Adipocyte (in vitro differentiated cells): ENCODE measurements at regions not wholly inside any gene's neighbourhood (a gene's known extent, or its start where the extent isn't known, plus 50 kb on each side); places are given as distances from the start of the nearest gene placed in this dataset.

Experiments
- DNase-seq: peaks from one replicate; pipeline ENCODE4 v3.0.0-alpha.2; 2015; ENCODE audit warnings: low read depth
- H3K27me3 ChIP-seq: replicated peaks from 2 replicates; pipeline ENCODE4 v1.7.0; 2013; ENCODE audit warnings: mild to moderate bottlenecking, low read length, moderate library complexity; ENCODE audit not compliant: control insufficient read depth, insufficient read depth
- H3K36me3 ChIP-seq: 2 replicates; pipeline ENCODE4 v1.7.0; 2013; ENCODE audit warnings: low read length, mild to moderate bottlenecking, moderate library complexity; ENCODE audit not compliant: control insufficient read depth, insufficient read depth, severe bottlenecking
- H3K4me1 ChIP-seq: 2 replicates; pipeline ENCODE4 v1.7.0; 2013; ENCODE audit warnings: mild to moderate bottlenecking, low read length, moderate library complexity; ENCODE audit not compliant: control insufficient read depth, insufficient read depth
- H3K4me3 ChIP-seq: 2 replicates; pipeline ENCODE4 v1.7.0; 2013; ENCODE audit warnings: mild to moderate bottlenecking, low read length, moderate library complexity
- H3K9ac ChIP-seq: 2 replicates; pipeline ENCODE4 v1.7.0; 2013; ENCODE audit warnings: mild to moderate bottlenecking, low read length, moderate library complexity
- H3K9me3 ChIP-seq: 2 replicates; pipeline ENCODE4 v1.7.0; 2013; ENCODE audit warnings: mild to moderate bottlenecking, low read length, moderate library complexity; ENCODE audit not compliant: control insufficient read depth

GRCh38 chr6:105474234-105474633 lies 71.4 kb upstream of the PREP start:
- Histone ChIP-seq H3K9me3 (peaks cover 11% of the 10 kb centered on the region), H3K4me1 (peaks cover 4% of the 10 kb centered on the region), H3K36me3 (no peaks in the 10 kb centered on the region), H3K9ac (no peak overlapping the region), H3K4me3 (no peak overlapping the region), H3K27me3 (no peaks in the 10 kb centered on the region)
- DNase-seq, result peak; percentile 33

- no peak for DNase-seq
- Histone ChIP-seq H3K4me1 (peaks cover 4% of the 10 kb centered on the region), H3K9me3 (peaks cover 11% of the 10 kb centered on the region), H3K4me3 (no peak overlapping the region), H3K27me3 (no peaks in the 10 kb centered on the region), H3K9ac (no peak overlapping the region), H3K36me3 (no peaks in the 10 kb centered on the region)
Observed at GRCh38 chr6:105469946-105470345, 67.1 kb upstream of the PREP start.

- H3K9ac ChIP-seq, result no peak overlapping the region
- H3K4me3 ChIP-seq, result no peak overlapping the region
- DNase-seq, result no peak
- H3K36me3 ChIP-seq, result no peaks in the 10 kb centered on the region
- no peaks in the 10 kb centered on the region for H3K4me1 ChIP-seq
- H3K9me3 ChIP-seq, result peaks cover 11% of the 10 kb centered on the region
- no peaks in the 10 kb centered on the region for H3K27me3 ChIP-seq
Observed at GRCh38 chr6:105468850-105469249, 66.0 kb upstream of the PREP start.

- Histone ChIP-seq H3K4me1 (no peaks in the 10 kb centered on the region), H3K27me3 (no peaks in the 10 kb centered on the region), H3K4me3 (no peak overlapping the region), H3K9ac (no peak overlapping the region), H3K36me3 (no peaks in the 10 kb centered on the region), H3K9me3 (peaks cover 7% of the 10 kb centered on the region)
- no peak for DNase-seq
Observed at GRCh38 chr6:105460860-105461259, 58.0 kb upstream of the PREP start.

- Histone ChIP-seq H3K9ac (no peak overlapping the region), H3K4me1 (no peaks in the 10 kb centered on the region), H3K36me3 (no peaks in the 10 kb centered on the region), H3K4me3 (no peak overlapping the region), H3K9me3 (no peaks in the 10 kb centered on the region), H3K27me3 (no peaks in the 10 kb centered on the region)
- peak; percentile 7 for DNase-seq
Observed at GRCh38 chr6:105459864-105460263, 57.0 kb upstream of the PREP start.

GRCh38 chr6:105459049-105459448 lies 56.2 kb upstream of the PREP start:
- H3K9me3 ChIP-seq, result no peaks in the 10 kb centered on the region
- no peak overlapping the region for H3K4me3 ChIP-seq
- no peaks in the 10 kb centered on the region for H3K4me1 ChIP-seq
- H3K27me3 ChIP-seq, result no peaks in the 10 kb centered on the region
- no peak for DNase-seq
- no peaks in the 10 kb centered on the region for H3K36me3 ChIP-seq
- no peak overlapping the region for H3K9ac ChIP-seq

- Histone ChIP-seq H3K9ac (no peak overlapping the region), H3K9me3 (no peaks in the 10 kb centered on the region), H3K4me1 (no peaks in the 10 kb centered on the region), H3K4me3 (no peak overlapping the region), H3K27me3 (no peaks in the 10 kb centered on the region), H3K36me3 (no peaks in the 10 kb centered on the region)
- no peak for DNase-seq
Observed at GRCh38 chr6:105458551-105458950, 55.7 kb upstream of the PREP start.

GRCh38 chr6:105458084-105458483 lies 55.2 kb upstream of the PREP start:
- H3K4me1 ChIP-seq, result no peaks in the 10 kb centered on the region

GRCh38 chr6:105453968-105454367 lies 51.1 kb upstream of the PREP start:
- no peak overlapping the region for H3K4me3 ChIP-seq
- H3K9ac ChIP-seq, result no peak overlapping the region
- H3K27me3 ChIP-seq, result no peaks in the 10 kb centered on the region
- H3K4me1 ChIP-seq, result no peaks in the 10 kb centered on the region
- no peaks in the 10 kb centered on the region for H3K9me3 ChIP-seq
- peak; percentile 5 for DNase-seq
- no peaks in the 10 kb centered on the region for H3K36me3 ChIP-seq

More at GRCh38 chr6:105458084-105458483, 55.2 kb upstream of the PREP start:
- no peaks in the 10 kb centered on the region for H3K27me3 ChIP-seq
- no peak overlapping the region for H3K9ac ChIP-seq
- no peaks in the 10 kb centered on the region for H3K9me3 ChIP-seq
- no peaks in the 10 kb centered on the region for H3K36me3 ChIP-seq
- no peak overlapping the region for H3K4me3 ChIP-seq
- no peak for DNase-seq

GRCh38 chr6:105452924-105453756 lies 50.3 kb upstream of the PREP start:
- Histone ChIP-seq H3K9ac (no peak overlapping the region), H3K4me3 (no peak overlapping the region), H3K36me3 (no peaks in the 10 kb centered on the region), H3K9me3 (no peaks in the 10 kb centered on the region), H3K4me1 (no peaks in the 10 kb centered on the region), H3K27me3 (no peaks in the 10 kb centered on the region)
- no peak for DNase-seq
